SK-N-SH (cell line): ENCODE measurements at regions not wholly inside any gene's neighbourhood (a gene's known extent, or its start where the extent isn't known, plus 50 kb on each side); places are given as distances from the start of the nearest gene placed in this dataset.

Experiments used
- CTCF ChIP-seq: fragments of 200-600 bp; sonication (generic); IDR thresholded peaks from 2 replicates; pipeline ENCODE4 v1.6.1; 2017; ENCODE audit warnings: antibody characterized with exemption, mild to moderate bottlenecking, moderate library complexity
- RCOR1 ChIP-seq: fragments of 150-350 bp; IDR thresholded peaks from 2 replicates; pipeline ENCODE4 v1.6.1; 2017; ENCODE audit warnings: antibody characterized with exemption, low read length
- YY1 ChIP-seq: IDR thresholded peaks from 2 replicates; pipeline ENCODE4 v1.4.0; 2012; ENCODE audit warnings: low read depth, mild to moderate bottlenecking

GRCh38 chr18:4640349-4641012 is 185.4 kb upstream of the DLGAP1 start:
- no peak for TF ChIP-seq YY1
- no peak for TF ChIP-seq RCOR1
- no peak for TF ChIP-seq CTCF
